HUES64 (cell line): ENCODE measurements at regions not wholly inside any gene's neighbourhood (a gene's known extent, or its start where the extent isn't known, plus 50 kb on each side); places are given as distances from the start of the nearest gene placed in this dataset.
A peak's percentile ranks its signal among the peaks of the same experiment; 100 is the strongest.
"Not testable (repeated sequence)": the region's sequence is repeated elsewhere in the genome, so short reads cannot be mapped to it uniquely, and the experiment has no call there.

Source experiments
- H3K27ac ChIP-seq: 2 replicates; pipeline ENCODE4 v1.7.0; 2013; ENCODE audit warnings: low read depth, low read length, inconsistent platforms
- H3K27me3 ChIP-seq: 2 replicates; pipeline ENCODE4 v1.6.1; 2013; ENCODE audit warnings: mild to moderate bottlenecking, low read length; ENCODE audit not compliant: insufficient read depth
- H3K36me3 ChIP-seq: 2 replicates; pipeline ENCODE4 v1.6.1; 2013; ENCODE audit warnings: mild to moderate bottlenecking, low read length; ENCODE audit not compliant: insufficient read depth
- H3K4me1 ChIP-seq: 2 replicates; pipeline ENCODE4 v1.6.1; 2013; ENCODE audit warnings: mild to moderate bottlenecking, low read length, moderate library complexity; ENCODE audit not compliant: insufficient read depth
- H3K4me3 ChIP-seq: 2 replicates; pipeline ENCODE4 v1.5.1; 2013; ENCODE audit warnings: mild to moderate bottlenecking, low read length, moderate library complexity
- H3K9ac ChIP-seq: 2 replicates; pipeline ENCODE4 v1.6.1; 2013; ENCODE audit warnings: mild to moderate bottlenecking, low read depth, low read length
- H3K9me3 ChIP-seq: 2 replicates; pipeline ENCODE4 v1.6.1; 2013; ENCODE audit warnings: low read depth, low read length; ENCODE audit not compliant: insufficient read depth
- WGBS: fragments of 150-250, 120-280 bp; methylation state at CpG from one replicate; pipeline ENCODE4 v1.1.7; 2013; ENCODE audit warnings: missing lambda C conversion rate; 5-methylcytosine and 5-hydroxymethylcytosine counted together

DNA sequence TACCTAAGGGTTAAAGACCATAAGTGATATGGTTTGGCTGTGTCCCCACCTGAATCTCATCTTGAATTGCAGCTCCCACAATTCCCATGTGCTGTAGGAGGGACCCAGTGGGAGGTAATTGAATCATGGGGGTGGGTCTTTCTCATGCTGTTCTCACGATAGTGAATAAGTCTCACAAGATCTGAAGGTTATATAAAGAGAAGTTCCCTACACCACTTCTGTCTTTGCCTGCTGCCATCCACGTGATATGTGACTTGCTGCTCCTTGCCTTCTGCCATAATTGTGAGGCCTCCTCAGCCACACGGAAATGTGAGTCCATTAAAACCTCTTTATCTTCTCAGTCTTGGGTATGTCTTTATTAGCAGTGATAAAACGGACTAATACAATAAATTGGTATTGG, 75.0 kb upstream of the CADPS start:
- Histone ChIP-seq H3K4me3 (peak overlapping the region; percentile 54), H3K4me1 (peaks cover 31% of the 10 kb centered on the region), H3K9me3 (no peaks in the 10 kb centered on the region), H3K27ac (peak overlapping the region; percentile 66), H3K27me3 (no peaks in the 10 kb centered on the region), H3K36me3 (peaks cover 18% of the 10 kb centered on the region), H3K9ac (peak overlapping the region; percentile 58)
- 25% methylated on average over 4 of the region's 4 CpGs for WGBS

DNA sequence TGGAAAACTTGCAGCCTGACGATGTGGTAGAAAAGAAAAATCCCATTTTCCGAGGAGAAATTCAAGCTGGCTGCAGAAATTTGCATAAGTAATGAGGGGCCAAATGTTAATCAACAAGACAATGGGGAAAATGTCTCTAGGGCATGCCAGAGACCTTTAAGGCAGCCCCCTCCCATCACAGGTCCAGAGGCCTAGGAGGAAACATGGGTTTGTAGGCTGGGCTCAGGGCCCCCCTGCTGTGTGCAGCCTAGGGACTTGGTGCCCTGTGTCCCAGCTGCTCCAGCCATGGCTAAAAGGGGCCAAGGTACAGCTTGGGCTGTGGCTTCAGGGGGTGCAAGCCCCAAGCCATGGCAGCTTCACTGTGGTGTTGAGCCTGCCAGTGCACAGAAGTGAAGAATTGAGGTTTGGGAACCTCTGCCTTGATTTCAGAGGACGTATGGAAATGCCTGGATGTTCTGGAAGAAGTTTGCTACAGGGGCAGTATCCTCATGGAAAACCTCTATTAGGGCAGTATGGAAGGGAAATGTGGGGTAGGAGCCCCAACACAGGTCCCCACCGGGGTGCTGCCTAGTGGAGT, 75.9 kb upstream of the CADPS start:
- Histone ChIP-seq H3K4me1 (peaks cover 36% of the 10 kb centered on the region), H3K9me3 (no peaks in the 10 kb centered on the region), H3K9ac (peak overlapping the region; percentile 58; the same call in 1 of the 2 replicates), H3K27ac (peak overlapping the region; percentile 66; the same call in 1 of the 2 replicates), H3K4me3 (peak overlapping the region; percentile 54), H3K36me3 (peaks cover 18% of the 10 kb centered on the region), H3K27me3 (no peaks in the 10 kb centered on the region)
- WGBS = 37% methylated on average over 4 of the region's 4 CpGs

DNA sequence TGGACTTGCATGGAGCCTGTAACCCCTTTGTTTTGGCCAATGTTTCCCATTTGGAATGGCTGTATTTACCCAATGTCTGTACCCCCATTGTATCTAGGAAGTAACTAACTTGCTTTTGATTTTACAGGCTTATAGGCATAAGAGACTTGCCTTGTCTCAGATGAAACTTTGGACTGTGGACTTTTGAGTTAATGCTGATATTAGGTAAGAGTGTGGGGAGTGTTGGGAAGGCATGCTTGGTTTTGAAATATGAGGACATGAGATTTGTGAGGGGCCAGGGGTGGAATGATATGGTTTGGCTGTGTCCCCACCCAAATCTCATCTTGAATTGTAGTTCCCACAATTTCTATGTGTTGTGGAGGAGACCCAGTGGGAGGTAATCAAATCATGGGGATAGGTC, 76.7 kb upstream of the CADPS start:
- Histone ChIP-seq H3K4me1 (peaks cover 36% of the 10 kb centered on the region), H3K36me3 (peaks cover 21% of the 10 kb centered on the region)
- not testable (repeated sequence) for H3K27me3 ChIP-seq, H3K9me3 ChIP-seq, H3K4me3 ChIP-seq, H3K9ac ChIP-seq, H3K27ac ChIP-seq

DNA sequence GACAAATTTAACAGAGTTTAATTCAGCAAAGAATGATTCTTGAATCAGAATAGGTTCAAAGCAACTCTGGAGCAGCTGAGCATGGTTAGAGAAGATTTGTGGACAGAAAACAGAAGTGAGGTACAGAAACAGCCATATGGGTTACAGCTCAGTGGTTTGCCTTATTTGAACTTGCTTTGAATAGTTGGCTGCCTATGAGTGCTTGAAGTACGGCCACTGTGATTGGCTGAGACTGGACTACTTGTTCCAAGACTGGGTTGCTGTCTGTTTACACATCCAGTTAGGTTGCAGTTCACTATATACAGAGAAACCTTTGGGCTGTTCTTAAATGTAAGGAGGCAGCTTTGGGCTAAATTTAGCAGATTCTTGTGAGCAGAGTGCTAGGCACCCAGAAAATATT, 79.4 kb upstream of the CADPS start:
- H3K9ac ChIP-seq = no peak overlapping the region
- H3K9me3 ChIP-seq = no peaks in the 10 kb centered on the region
- WGBS = 91% methylated on average over 1 of the region's 1 CpG
- no peaks in the 10 kb centered on the region for H3K27me3 ChIP-seq
- H3K27ac ChIP-seq = no peak overlapping the region
- no peak overlapping the region for H3K4me3 ChIP-seq
- H3K4me1 ChIP-seq = peaks cover 29% of the 10 kb centered on the region
- H3K36me3 ChIP-seq = peaks cover 28% of the 10 kb centered on the region

DNA sequence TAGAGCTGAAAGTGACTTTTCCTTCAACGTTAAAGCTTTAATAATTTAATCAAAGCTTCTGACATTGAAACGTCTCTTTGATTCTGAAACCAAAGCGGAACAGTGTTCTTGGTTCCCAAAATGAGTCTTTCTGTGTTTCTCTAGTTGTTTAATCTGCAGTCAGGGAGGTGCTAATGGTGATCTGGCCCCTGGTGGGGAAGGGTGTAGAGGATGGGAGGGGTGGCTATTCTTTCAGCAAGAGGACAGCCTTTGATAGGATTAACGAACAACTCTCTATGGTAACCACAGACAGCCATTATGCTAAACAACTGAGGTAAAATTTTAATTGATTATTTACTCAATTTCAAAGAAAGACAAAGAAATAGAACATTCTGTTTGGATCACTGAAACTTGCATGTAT, 79.9 kb upstream of the CADPS start:
- Histone ChIP-seq H3K9ac (no peak overlapping the region), H3K4me3 (no peak overlapping the region), H3K9me3 (no peaks in the 10 kb centered on the region), H3K4me1 (peaks cover 23% of the 10 kb centered on the region), H3K27ac (no peak overlapping the region), H3K36me3 (peaks cover 28% of the 10 kb centered on the region), H3K27me3 (no peaks in the 10 kb centered on the region)
- 52% methylated on average over 3 of the region's 4 CpGs for WGBS

DNA sequence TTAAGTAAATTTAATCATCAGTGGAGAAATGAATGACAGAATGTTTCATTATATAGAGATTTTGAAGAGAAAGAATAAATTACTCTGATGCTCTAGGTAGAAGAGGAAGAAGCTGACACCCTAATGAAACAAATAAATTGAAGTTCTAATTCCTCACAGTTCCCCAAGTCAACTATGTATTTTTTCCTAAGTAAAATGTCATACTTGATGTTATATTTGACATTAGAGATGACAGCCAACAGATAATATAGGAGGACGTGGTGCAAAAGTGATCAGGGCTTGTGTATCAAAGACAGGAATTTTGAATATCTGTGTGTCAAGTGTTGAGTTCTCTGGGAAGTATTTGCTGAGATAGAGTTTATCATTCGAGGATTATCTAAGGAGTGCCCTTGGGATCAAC, 81.2 kb upstream of the CADPS start:
- 85% methylated on average over 2 of the region's 2 CpGs for WGBS
- Histone ChIP-seq H3K36me3 (peaks cover 28% of the 10 kb centered on the region), H3K4me1 (peaks cover 18% of the 10 kb centered on the region), H3K9me3 (no peaks in the 10 kb centered on the region), H3K27ac (no peak overlapping the region), H3K9ac (no peak overlapping the region), H3K27me3 (no peaks in the 10 kb centered on the region), H3K4me3 (no peak overlapping the region)

DNA sequence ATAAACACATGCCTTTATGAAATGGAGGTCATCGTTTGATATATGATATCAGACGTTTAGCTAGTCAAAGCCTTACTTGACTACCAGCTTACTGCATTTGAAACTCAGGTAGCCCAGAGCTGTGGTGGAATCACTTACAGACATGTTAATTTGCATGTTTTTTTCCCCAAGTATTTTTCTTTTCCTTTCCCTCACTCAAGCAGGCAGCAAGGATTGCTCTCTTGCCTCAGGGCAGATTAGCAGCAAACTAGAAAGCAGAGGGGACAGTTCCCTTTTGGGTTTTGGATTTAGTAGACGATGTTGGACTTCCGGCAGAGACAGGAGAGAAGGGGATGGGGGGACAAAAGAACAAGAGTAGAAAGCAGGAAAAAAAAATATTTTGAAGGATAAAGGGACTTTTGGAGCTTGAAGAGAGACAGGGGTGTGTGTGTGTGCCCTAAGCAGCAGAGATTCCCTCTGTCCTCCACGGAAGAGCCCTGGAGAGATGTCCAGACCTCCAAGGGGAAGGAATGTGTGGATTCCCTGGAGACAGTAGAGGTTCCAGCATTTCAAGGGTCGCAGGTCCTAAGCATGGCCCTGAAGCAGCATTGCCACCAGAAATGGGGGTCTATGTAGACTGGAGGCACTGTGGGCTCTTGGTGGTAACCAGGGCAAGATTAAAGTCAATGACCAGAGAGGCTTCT, 86.8 kb upstream of the CADPS start:
- no peak overlapping the region for H3K4me3 ChIP-seq
- 75% methylated on average over 6 of the region's 6 CpGs for WGBS
- no peaks in the 10 kb centered on the region for H3K27me3 ChIP-seq
- H3K9ac ChIP-seq = no peak overlapping the region
- H3K4me1 ChIP-seq = peaks cover 24% of the 10 kb centered on the region
- H3K9me3 ChIP-seq = no peaks in the 10 kb centered on the region
- H3K36me3 ChIP-seq = peaks cover 7% of the 10 kb centered on the region; the same call in 1 of the 2 replicates
- no peak overlapping the region for H3K27ac ChIP-seq

DNA sequence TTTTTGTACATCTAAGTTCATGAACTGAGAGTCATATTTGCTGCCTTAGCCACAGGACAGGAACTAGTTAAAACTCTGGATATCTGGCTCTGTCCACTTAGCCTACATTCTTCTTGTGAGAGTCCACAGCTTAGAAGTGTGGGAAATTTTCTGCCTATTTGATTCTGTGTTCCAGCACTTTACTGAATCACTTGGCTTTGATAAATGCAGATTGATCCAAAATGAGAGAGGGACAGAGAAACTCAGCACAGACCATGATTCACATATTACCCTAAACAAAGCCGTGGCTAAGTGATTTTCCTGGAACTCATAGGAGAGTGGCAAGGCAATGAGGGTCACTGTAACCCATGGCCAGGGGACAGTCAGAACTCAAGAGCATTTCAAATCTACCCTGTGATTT, 87.5 kb upstream of the CADPS start:
- Histone ChIP-seq H3K9me3 (no peaks in the 10 kb centered on the region), H3K36me3 (peaks cover 2% of the 10 kb centered on the region; the same call in 1 of the 2 replicates), H3K4me1 (peaks cover 24% of the 10 kb centered on the region), H3K27ac (no peak overlapping the region), H3K9ac (no peak overlapping the region), H3K4me3 (no peak overlapping the region), H3K27me3 (no peaks in the 10 kb centered on the region)
- 86% methylated on average over 1 of the region's 1 CpG for WGBS

DNA sequence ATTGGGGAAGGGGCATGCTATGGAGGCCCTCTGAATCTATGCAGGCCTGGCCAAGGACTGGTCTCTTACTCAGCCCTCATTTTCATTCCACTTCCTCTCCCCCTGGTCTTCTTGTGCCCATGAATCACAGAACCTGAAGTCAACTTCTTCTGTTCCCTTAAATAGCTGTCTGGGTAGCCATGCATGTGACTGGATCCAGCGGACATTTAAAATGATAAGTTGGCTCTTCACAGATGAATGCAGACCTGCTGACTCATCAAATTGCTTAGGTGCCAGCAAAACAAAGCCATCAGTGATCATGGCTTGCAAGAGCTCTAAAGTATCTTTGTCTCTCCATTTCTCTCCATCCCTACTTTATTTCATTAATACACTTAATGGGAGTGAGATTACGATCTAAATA, 90.1 kb upstream of the CADPS start:
- no peak overlapping the region for H3K4me3 ChIP-seq
- no peaks in the 10 kb centered on the region for H3K9me3 ChIP-seq
- no peaks in the 10 kb centered on the region for H3K36me3 ChIP-seq
- H3K27ac ChIP-seq = no peak overlapping the region
- no peaks in the 10 kb centered on the region for H3K27me3 ChIP-seq
- 96% methylated on average over 1 of the region's 2 CpGs for WGBS
- peaks cover 24% of the 10 kb centered on the region for H3K4me1 ChIP-seq
- no peak overlapping the region for H3K9ac ChIP-seq

DNA sequence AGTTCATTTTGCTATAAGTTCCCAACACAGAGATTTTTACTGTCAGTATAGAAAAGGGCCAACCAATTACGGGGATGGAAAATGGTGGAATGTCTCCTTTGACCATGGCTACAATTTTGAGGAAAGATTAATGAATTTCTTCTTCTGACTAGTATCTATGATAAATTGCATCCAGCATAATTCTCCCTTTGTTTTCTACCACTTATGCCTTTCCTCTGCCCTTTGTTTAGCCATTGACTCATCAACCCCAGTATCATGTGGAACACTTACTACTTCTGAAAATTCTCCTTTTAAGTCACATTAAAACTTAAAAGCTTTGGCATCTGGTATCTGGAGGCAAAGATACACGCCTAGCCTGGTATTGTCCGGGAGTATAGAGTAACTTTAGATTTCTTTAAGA, 92.9 kb upstream of the CADPS start:
- 96% methylated on average over 3 of the region's 3 CpGs for WGBS
- Histone ChIP-seq H3K9ac (no peak overlapping the region), H3K27ac (no peak overlapping the region), H3K27me3 (no peaks in the 10 kb centered on the region), H3K36me3 (no peaks in the 10 kb centered on the region), H3K4me1 (peaks cover 9% of the 10 kb centered on the region), H3K4me3 (no peak overlapping the region), H3K9me3 (no peaks in the 10 kb centered on the region)

DNA sequence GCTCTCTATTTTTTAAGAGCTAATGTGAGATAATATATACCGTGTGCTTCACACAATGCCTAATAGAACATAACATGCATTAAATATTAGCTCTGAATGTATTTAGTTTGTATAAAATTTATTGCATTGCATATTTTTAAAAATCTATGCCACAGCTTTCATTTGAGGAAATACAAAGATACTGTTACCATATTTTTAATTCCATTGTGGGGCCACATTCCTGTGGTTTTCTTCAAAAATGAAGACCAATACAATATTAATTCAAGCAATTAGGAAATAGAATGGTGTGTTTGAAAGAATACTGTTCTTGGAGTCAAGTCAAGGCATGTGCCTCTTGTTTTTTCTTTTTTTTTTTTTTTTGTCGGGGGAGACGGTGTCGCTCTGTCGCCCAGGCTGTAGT, 95.4 kb upstream of the CADPS start:
- no peaks in the 10 kb centered on the region for H3K4me1 ChIP-seq
- H3K9ac ChIP-seq = no peak overlapping the region
- no peaks in the 10 kb centered on the region for H3K27me3 ChIP-seq
- H3K27ac ChIP-seq = no peak overlapping the region
- no peak overlapping the region for H3K4me3 ChIP-seq
- no peaks in the 10 kb centered on the region for H3K9me3 ChIP-seq
- H3K36me3 ChIP-seq = no peaks in the 10 kb centered on the region
- whole genome bisulfite sequencing = 93% methylated on average over 4 of the region's 5 CpGs

DNA sequence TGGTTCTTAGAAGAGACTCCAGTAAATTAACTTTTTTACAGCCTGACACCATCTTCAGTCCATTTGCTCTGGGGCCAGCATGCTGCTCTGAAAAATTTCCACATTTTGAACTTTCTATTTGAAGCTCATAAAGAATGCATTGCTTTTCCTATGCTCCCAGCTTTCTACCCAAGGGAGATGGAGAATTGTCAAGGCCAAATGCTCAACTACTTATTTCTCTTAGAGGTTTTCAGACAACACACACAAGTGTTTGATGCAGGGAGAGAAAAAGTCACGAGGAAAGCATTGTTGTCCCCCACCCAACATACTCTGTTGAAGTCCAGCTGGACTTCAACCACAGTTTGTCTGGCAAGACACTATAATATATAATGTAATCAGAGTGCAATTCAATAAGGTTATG, 100.3 kb upstream of the CADPS start:
- Histone ChIP-seq H3K4me3 (no peak overlapping the region), H3K27me3 (no peaks in the 10 kb centered on the region), H3K36me3 (no peaks in the 10 kb centered on the region), H3K9ac (no peak overlapping the region), H3K27ac (no peak overlapping the region), H3K9me3 (no peaks in the 10 kb centered on the region), H3K4me1 (no peaks in the 10 kb centered on the region)
- no CpG with 5 or more reads among the region's 1 CpG for WGBS
